Mesothelial cell of epicardium (in vitro differentiated cells): ENCODE measurements at regions not wholly inside any gene's neighbourhood (a gene's known extent, or its start where the extent isn't known, plus 50 kb on each side); places are given as distances from the start of the nearest gene placed in this dataset.

ENCODE experiments used
- DNase-seq, 2 experiments: peaks; one replicate each; pipeline ENCODE4 v3.0.0; 2021; ENCODE audit warnings: low spot score in 2 of 2; ENCODE audit not compliant: unreplicated experiment in 2 of 2
- H3K27ac Mint-ChIP-seq: 2 replicates; pipeline ENCODE4 v1.8.0; 2021; ENCODE audit warnings: mixed read lengths
- H3K27me3 Mint-ChIP-seq: 2 replicates; pipeline ENCODE4 v1.8.0; 2021; ENCODE audit warnings: low read depth, mixed read lengths
- H3K36me3 Mint-ChIP-seq: 2 replicates; pipeline ENCODE4 v1.8.0; 2021; ENCODE audit warnings: mixed read lengths
- H3K4me1 Mint-ChIP-seq: 2 replicates; pipeline ENCODE4 v1.8.0; 2021; ENCODE audit warnings: mixed read lengths
- H3K4me3 Mint-ChIP-seq: 2 replicates; pipeline ENCODE4 v1.8.0; 2021; ENCODE audit warnings: mild to moderate bottlenecking, moderate library complexity, mixed read lengths
- H3K9me3 Mint-ChIP-seq: 2 replicates; pipeline ENCODE4 v1.8.0; 2021; ENCODE audit warnings: mixed read lengths
- TF ChIP-seq, protein P1 (sequence below): fragments of 200-600 bp; sonication (generic); IDR thresholded peaks from one replicate; pipeline ENCODE4 v1.5.0; 2021; ENCODE audit warnings: antibody characterized with exemption; ENCODE audit not compliant: unreplicated experiment

DNA sequence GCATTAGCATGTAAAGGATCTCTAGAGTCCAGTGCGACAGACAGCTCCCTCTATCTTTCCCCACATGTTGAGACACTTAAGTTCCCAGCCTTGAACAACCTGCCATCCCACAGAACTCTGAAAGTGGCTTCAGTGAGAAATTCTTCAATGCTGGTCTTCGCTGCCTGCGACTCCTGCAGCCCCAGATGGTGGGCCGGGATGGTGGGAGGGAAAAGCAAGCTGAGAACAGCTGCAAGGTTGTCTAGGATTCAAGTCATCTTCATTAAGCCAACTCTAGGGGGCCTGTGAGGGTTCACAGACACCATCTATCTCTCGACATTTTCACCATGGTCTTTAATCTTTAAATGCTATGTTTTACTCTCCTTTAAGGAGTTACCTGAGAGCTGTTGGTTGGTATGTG, 185.5 kb upstream of the C1orf174 start:
- DNase-seq: no peak
- H3K9me3 Mint-ChIP-seq: peaks cover 11% of the 10 kb centered on the region
- TF ChIP-seq, protein P1, sequence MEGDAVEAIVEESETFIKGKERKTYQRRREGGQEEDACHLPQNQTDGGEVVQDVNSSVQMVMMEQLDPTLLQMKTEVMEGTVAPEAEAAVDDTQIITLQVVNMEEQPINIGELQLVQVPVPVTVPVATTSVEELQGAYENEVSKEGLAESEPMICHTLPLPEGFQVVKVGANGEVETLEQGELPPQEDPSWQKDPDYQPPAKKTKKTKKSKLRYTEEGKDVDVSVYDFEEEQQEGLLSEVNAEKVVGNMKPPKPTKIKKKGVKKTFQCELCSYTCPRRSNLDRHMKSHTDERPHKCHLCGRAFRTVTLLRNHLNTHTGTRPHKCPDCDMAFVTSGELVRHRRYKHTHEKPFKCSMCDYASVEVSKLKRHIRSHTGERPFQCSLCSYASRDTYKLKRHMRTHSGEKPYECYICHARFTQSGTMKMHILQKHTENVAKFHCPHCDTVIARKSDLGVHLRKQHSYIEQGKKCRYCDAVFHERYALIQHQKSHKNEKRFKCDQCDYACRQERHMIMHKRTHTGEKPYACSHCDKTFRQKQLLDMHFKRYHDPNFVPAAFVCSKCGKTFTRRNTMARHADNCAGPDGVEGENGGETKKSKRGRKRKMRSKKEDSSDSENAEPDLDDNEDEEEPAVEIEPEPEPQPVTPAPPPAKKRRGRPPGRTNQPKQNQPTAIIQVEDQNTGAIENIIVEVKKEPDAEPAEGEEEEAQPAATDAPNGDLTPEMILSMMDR: no peak
- no peaks in the 10 kb centered on the region for H3K36me3 Mint-ChIP-seq
- H3K27ac Mint-ChIP-seq: no peak overlapping the region
- H3K4me3 Mint-ChIP-seq: no peak overlapping the region
- peaks cover 25% of the 10 kb centered on the region for H3K27me3 Mint-ChIP-seq
- H3K4me1 Mint-ChIP-seq: no peaks in the 10 kb centered on the region

DNA sequence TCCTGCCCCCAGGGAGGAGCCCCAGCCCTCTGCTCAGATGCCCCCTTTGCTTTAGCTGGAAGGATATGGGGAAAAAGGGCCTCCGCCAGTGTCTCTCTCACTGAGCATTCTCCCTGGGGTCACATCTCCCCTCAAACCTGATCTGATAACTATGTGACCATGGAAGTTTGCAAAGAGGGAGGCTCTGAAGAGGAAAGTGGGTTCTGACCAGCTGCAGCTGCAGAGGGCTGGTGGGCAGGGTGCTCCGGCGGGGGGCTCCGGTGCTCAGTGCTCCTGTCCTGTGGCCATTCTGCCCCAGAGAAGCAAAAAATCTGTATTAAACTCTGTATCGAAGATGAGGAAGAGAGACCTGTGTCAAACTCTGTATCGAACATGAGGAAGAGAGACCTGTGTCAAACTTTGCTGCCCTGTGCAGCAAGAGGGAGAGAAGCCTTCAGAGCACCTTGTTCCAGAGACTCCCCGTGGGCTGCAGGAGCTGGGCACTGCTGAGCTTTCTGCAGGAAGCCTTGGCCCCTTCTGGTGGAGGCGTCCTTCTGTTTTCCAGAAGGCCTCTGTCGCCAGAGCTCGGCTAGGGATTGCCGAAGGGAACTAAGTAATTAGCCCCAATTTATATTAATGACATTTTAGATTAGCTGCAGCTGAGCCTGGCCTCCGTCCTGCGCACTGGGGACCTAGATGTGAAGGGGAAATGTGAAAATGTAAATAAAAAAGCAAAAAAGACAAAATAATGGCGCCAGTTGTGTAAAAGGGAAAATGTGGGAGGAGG, 186.2 kb upstream of the C1orf174 start:
- peaks cover 23% of the 10 kb centered on the region for H3K27me3 Mint-ChIP-seq
- no peak overlapping the region for H3K27ac Mint-ChIP-seq
- no peaks in the 10 kb centered on the region for H3K4me1 Mint-ChIP-seq
- peaks cover 4% of the 10 kb centered on the region for H3K9me3 Mint-ChIP-seq
- TF ChIP-seq, protein P1: no peak
- H3K4me3 Mint-ChIP-seq: no peak overlapping the region
- DNase-seq: no peak
- H3K36me3 Mint-ChIP-seq: no peaks in the 10 kb centered on the region

DNA sequence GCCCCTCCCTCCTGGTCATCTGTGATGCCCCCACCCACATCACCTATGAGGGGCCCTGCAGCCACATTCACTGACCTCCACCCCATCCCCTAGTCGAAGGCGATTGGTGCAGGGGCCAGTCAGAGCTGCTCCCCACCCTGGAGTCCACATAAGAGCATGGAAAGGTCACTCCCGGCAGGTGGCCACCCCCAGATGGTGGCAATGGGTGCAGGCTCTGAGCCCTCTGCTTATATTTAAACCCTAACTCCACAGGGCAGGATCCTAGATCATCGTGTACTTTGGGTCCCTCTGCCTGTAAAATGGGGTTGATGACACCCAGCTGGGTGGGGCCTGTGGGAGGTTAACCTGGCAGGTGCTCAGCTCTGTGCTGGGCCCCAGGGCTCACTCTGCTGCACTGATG, 186.8 kb upstream of the C1orf174 start:
- H3K4me1 Mint-ChIP-seq: no peaks in the 10 kb centered on the region
- H3K4me3 Mint-ChIP-seq: no peak overlapping the region
- TF ChIP-seq, protein P1: no peak
- H3K27ac Mint-ChIP-seq: no peak overlapping the region
- no peak for DNase-seq
- peaks cover 23% of the 10 kb centered on the region for H3K27me3 Mint-ChIP-seq
- no peaks in the 10 kb centered on the region for H3K36me3 Mint-ChIP-seq
- peaks cover 4% of the 10 kb centered on the region for H3K9me3 Mint-ChIP-seq

DNA sequence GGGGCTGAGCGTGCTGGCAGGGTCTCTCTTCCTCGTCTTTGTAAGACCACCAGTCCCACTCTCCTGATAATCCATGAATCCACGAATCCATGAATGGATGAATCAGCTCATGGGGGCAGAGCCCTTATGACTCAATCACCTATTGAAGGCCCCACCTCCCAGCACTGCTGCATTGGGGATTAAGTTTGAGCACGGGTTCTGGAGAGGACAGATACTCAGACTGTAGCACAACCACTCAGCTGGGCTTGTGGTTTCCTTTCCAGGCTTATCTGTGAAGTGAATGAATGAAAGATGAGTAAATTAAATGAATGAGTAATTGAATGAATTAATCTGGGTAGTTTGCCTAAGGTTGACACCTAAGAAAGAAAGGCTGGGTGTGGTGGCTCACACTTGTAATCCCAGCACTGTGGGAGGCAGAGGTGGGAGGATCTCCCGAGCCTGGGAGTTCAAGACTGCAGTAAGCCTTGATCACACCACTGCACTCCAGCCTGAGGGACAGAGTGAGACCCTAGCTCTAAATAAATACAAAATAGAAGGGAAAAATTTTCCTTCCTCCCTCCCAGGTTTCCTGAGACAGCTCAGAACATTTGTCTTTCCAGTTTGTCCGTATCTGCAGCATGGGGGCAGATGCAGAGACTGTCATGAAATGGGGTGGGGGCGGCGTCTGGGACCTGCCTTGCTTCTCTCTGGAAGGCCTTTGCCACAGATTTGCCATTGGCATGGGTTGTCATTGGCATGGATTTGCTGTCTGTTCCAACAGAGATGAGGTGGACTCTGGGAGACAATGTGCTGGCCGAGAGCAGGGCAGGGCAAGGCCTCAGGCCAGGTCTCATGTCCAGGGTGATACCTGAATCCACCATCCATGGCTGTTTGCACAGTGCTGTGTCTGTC, 187.7 kb upstream of the C1orf174 start:
- no peaks in the 10 kb centered on the region for H3K36me3 Mint-ChIP-seq
- peaks cover 5% of the 10 kb centered on the region for H3K9me3 Mint-ChIP-seq
- H3K4me1 Mint-ChIP-seq: no peaks in the 10 kb centered on the region
- H3K27ac Mint-ChIP-seq: no peak overlapping the region
- no peak overlapping the region for H3K4me3 Mint-ChIP-seq
- no peak for DNase-seq
- peaks cover 23% of the 10 kb centered on the region for H3K27me3 Mint-ChIP-seq
- TF ChIP-seq, protein P1: no peak

DNA sequence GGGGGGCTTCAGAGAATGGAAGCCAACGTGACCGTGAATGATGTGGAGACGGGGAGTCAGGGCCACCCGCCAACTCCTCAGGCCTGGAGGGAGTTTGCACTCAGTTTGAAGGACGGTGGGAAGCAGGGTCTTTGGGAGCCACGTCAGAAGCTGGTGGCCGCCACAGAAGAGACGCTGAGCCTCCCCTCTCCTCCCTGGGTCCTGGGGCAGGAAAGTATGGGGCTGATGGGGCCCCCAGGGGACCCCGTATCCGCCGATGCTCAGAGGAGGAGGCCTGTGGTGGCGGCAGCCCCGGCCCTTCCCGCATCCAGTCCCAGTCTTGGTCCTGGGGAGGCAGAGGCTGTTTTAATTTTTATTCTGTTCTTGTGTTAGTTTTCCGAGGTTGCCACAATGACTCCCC, 188.6 kb upstream of the C1orf174 start:
- Mint-ChIP-seq H3K36me3 (no peaks in the 10 kb centered on the region), H3K27ac (no peak overlapping the region), H3K4me3 (no peak overlapping the region), H3K27me3 (peaks cover 17% of the 10 kb centered on the region), H3K4me1 (no peaks in the 10 kb centered on the region), H3K9me3 (peaks cover 9% of the 10 kb centered on the region)
- TF ChIP-seq, protein P1: no peak
- DNase-seq: no peak
